ENCODE measurements at regions not wholly inside any gene's neighbourhood (a gene's known extent, or its start where the extent isn't known, plus 50 kb on each side); places are given as distances from the start of the nearest gene placed in this dataset.

DNA sequence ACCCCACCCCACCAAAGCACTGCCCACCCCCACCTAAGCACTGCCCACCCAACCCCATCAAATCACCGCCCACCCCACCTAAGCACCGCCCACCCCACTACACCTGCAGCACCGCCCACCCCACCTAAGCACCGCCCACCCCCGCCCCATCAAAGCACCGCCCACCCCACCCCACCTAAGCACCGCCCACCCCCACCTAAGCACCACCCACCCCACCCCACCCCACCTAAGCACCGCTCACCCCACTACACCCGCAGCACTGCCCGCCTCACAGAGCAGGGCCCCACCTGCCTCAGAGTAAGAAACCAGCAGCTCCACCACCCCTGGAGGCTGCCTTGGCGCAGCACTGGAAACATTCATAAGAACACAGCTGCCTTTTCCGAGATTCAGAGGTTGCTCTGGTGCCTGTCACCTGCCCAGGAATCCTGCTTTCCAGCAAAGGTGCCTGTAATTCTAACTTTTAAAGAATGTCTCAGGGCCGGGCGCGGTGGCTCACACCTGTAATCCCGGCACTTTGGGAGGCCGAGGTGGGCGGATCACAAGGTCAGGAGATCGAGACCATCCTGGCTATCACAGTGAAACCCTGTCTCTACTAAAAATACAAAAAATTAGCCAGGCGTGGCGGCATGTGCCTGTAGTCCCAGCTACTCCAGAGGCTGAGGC lies 148.2 kb downstream of the BMP7 start:
- WGBS, 3 donors, result 87 to 93% (median 93%) methylated on average over 19 to 21 of the region's 21 CpGs

More for the DNA sequence above, 148.2 kb downstream of the BMP7 start:
- H3K27ac ChIP-seq (ENCODE audit: low read depth, low read length), result no peak overlapping the region

Data from adipose tissue (tissue), 3 donors.